K562 (cell line): ENCODE measurements at regions not wholly inside any gene's neighbourhood (a gene's known extent, or its start where the extent isn't known, plus 50 kb on each side); places are given as distances from the start of the nearest gene placed in this dataset.

Source experiments
- ATAC-seq: fragments of 200-7000 bp; cut with Tn5 transposase; 3 replicates; pipeline ENCODE4 v1.9.1; 2020; ENCODE audit warnings: moderate library complexity
- BruUV-seq: library from RNA; stranded (reverse); fragments of 400-500 nt; replicated peaks from 2 replicates; lab custom pipeline; 2021; lab: Mats Ljungman, UMichigan
- CTCF ChIA-PET: fragments of 300-600 bp; formaldehyde crosslinking; extraction: SDS; loops from one replicate; lab custom pipeline; 2021; ENCODE audit warnings: low intra/inter-chr PET ratio; lab: Yijun Ruan, JAX
- POLR2A ChIA-PET: fragments of 300-600, 350-650 bp; sonication (Branson Sonifier 250); formaldehyde crosslinking; extraction: SDS; loops from one replicate; lab custom pipeline; 2021; ENCODE audit warnings: antibody characterized with exemption, inconsistent platforms; lab: Yijun Ruan, JAX
- DNase-seq, 4 experiments: peaks; one replicate each; pipeline versions ENCODE4 v3.0.0 to v3.0.0-alpha.2; 2011 to 2018; ENCODE audit warnings: low spot score in 3 of 4, mixed read lengths in 3 of 4; ENCODE audit errors: extremely low read depth in 1 of 4
- FAIRE-seq: peaks from 2 replicates; lab custom pipeline; 2011; peaks lifted over from hg19 to GRCh38; lab: Jason Lieb, UNC
- H2AFZ ChIP-seq: 2 replicates; pipeline ENCODE4 v1.6.0; 2011; ENCODE audit warnings: low read depth, low read length, control low read depth, inconsistent platforms
- H3K27ac ChIP-seq: fragments of 200-600 bp; 3 replicates; pipeline ENCODE4 v1.8.0; 2011; ENCODE audit warnings: low read depth, mild to moderate bottlenecking, control low read depth, inconsistent platforms, low read length, moderate library complexity, mixed read lengths; ENCODE audit errors: extremely low read depth
- H3K27me3 ChIP-seq, 2 experiments: fragments of 300-600 bp in 1 of 2; 2 replicates in 1 of 2; 3 replicates in 1 of 2; pipeline versions ENCODE4 v1.6.0 to v1.8.0; 2011; ENCODE audit warnings: inconsistent platforms in 2 of 2, low read length in 2 of 2, mild to moderate bottlenecking in 1 of 2, mixed read lengths in 1 of 2, moderate library complexity in 1 of 2; ENCODE audit not compliant: control insufficient read depth in 2 of 2, insufficient read depth in 2 of 2
- H3K36me3 ChIP-seq: fragments of 300-600 bp; 3 replicates; pipeline ENCODE4 v1.8.0; 2011; ENCODE audit warnings: mild to moderate bottlenecking, low read length, inconsistent platforms; ENCODE audit not compliant: control insufficient read depth, insufficient read depth
- H3K4me1 ChIP-seq, 2 experiments: fragments of 200-600 bp in 1 of 2; replicated peaks in 1 of 2; 2 replicates in 1 of 2; 3 replicates in 1 of 2; pipeline versions ENCODE4 v1.5.1 to v1.8.0; 2011; ENCODE audit warnings: inconsistent platforms in 2 of 2, low read length in 2 of 2, mild to moderate bottlenecking in 1 of 2, mixed read lengths in 1 of 2, moderate library complexity in 1 of 2; ENCODE audit not compliant: control insufficient read depth in 2 of 2, insufficient read depth in 2 of 2
- H3K4me2 ChIP-seq: 2 replicates; pipeline ENCODE4 v1.6.1; 2011; ENCODE audit warnings: low read length, control low read depth, inconsistent platforms, mixed read lengths; ENCODE audit not compliant: insufficient read depth
- H3K4me3 ChIP-seq: fragments of 200-600 bp; sonication (generic), shearing (Covaris generic); 2 replicates; pipeline ENCODE4 v1.5.1; 2016; ENCODE audit warnings: control low read depth, inconsistent platforms
- H3K79me2 ChIP-seq: fragments of 200-600 bp; 3 replicates; pipeline ENCODE4 v1.8.0; 2011; ENCODE audit warnings: low read length, inconsistent platforms; ENCODE audit not compliant: control insufficient read depth, insufficient read depth
- H3K9ac ChIP-seq, 2 experiments: 2 replicates each; pipeline versions ENCODE4 v1.6.0 to v1.6.1; 2011; ENCODE audit warnings: low read depth in 2 of 2, low read length in 2 of 2, control low read depth in 1 of 2, inconsistent platforms in 1 of 2, mild to moderate bottlenecking in 1 of 2, mixed read lengths in 1 of 2; ENCODE audit not compliant: insufficient read depth in 1 of 2
- H3K9me1 ChIP-seq: one replicate; pipeline ENCODE4 v1.6.0; 2011; ENCODE audit warnings: inconsistent platforms, mild to moderate bottlenecking, low read length, moderate library complexity; ENCODE audit not compliant: control insufficient read depth, insufficient read depth
- H3K9me3 ChIP-seq: replicated peaks from 2 replicates; pipeline ENCODE4 v1.5.1; 2011; ENCODE audit warnings: low read depth, low read length, inconsistent platforms; ENCODE audit not compliant: control insufficient read depth, insufficient read depth
- H4K20me1 ChIP-seq: replicated peaks from 2 replicates; pipeline ENCODE4 v1.6.1; 2011; ENCODE audit warnings: low read length, inconsistent platforms, mixed read lengths; ENCODE audit not compliant: control insufficient read depth, insufficient read depth
- CREB1 ChIP-seq, 2 experiments: sonication (generic) in 1 of 2; formaldehyde crosslinking in 1 of 2; IDR thresholded peaks; 2 replicates each; pipeline versions ENCODE4 v1.6.1 to v1.8.0; 2012 to 2022; ENCODE audit warnings: inconsistent platforms in 1 of 2, mild to moderate bottlenecking in 1 of 2, missing genetic modification reagents in 1 of 2, moderate library complexity in 1 of 2
- CREB3L1 ChIP-seq: fragments of 450-650 bp; IDR thresholded peaks from 2 replicates; pipeline ENCODE4 v1.6.1; 2014; ENCODE audit warnings: low read depth, mild to moderate bottlenecking, moderate library complexity, borderline replicate concordance
- E4F1 ChIP-seq: fragments of 250-450 bp; sonication (Bioruptor Pico); IDR thresholded peaks from 2 replicates; pipeline ENCODE4 v1.5.0; 2021; ENCODE audit warnings: mild to moderate bottlenecking, borderline replicate concordance
- KLF16 ChIP-seq: IDR thresholded peaks from 2 replicates; pipeline ENCODE4 v1.6.1; 2016; ENCODE audit warnings: antibody characterized with exemption
- MXD1 ChIP-seq: fragments of 250-450 bp; sonication (Bioruptor Pico); IDR thresholded peaks from 2 replicates; pipeline ENCODE4 v1.8.0; 2021; ENCODE audit warnings: borderline replicate concordance, mild to moderate bottlenecking, moderate library complexity; ENCODE audit not compliant: poor library complexity, severe bottlenecking
- SMARCC2 ChIP-seq: fragments of 450-650 bp; IDR thresholded peaks from 2 replicates; pipeline ENCODE4 v1.6.1; 2017; ENCODE audit warnings: antibody characterized with exemption, moderate library complexity, mild to moderate bottlenecking, low read depth
- TAF1 ChIP-seq: IDR thresholded peaks from 2 replicates; pipeline ENCODE4 v1.6.1; 2011; ENCODE audit warnings: mild to moderate bottlenecking, low read length, moderate library complexity; ENCODE audit not compliant: insufficient read depth, control insufficient read depth, severe bottlenecking; ENCODE audit errors: extremely low read depth
- TAF15 ChIP-seq: fragments of 200-400 bp; formaldehyde crosslinking; IDR thresholded peaks from 2 replicates; pipeline ENCODE4 v1.6.1; 2017; ENCODE audit warnings: mild to moderate bottlenecking, low read depth, low read length, moderate library complexity
- WGBS: fragments of 100-300 bp; shearing (Covaris generic); methylation state at CpG from one replicate; pipeline ENCODE4 v1.1.6; 2016; ENCODE audit warnings: low coverage, mixed read lengths; ENCODE audit not compliant: insufficient coverage; ENCODE audit errors: missing lambda C conversion rate; 5-methylcytosine and 5-hydroxymethylcytosine counted together
- in situ Hi-C: fragments of 300-500 bp; cut with MboI; formaldehyde crosslinking; loops from 4 replicates; pipeline ENCODE4 v1.15.0; 2018; ENCODE audit warnings: inconsistent platforms, mixed read lengths
- intact Hi-C: fragments of 100-400 bp; cut with micrococcal nuclease; formaldehyde crosslinking; loops from 2 replicates; pipeline ENCODE4 v1.14.2; 2022

DNA sequence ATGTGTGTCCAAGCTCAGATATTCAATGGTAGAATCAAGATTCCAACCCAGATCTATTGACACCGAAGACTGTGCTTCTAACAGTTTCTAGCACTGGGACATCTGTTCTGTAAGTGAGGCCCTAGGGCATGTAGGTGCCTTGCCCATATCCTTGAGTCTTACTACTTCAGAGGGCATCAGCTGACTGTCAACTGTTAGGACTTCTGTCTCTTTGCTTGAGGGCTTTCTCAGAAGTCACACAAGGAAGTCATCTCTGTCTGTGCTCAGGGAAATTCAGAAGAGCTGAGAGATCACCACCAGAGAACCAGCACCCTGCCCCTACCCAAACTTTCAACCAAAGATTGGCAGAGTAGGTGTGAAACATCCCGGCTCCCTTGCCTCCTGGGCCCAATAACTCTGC, 403.6 kb upstream of the PROK2 start:
- no peak overlapping the region for H3K9ac ChIP-seq
- H3K27me3 ChIP-seq: no peaks in the 10 kb centered on the region
- H2AFZ ChIP-seq: no peak overlapping the region
- no peak for DNase-seq
- no peak for TF ChIP-seq CREB1 (IDR thresholded peaks at IDR 0.05)
- TF ChIP-seq CREB1 (CRISPR knock-in tag; IDR thresholded peaks at IDR 0.05): no peak
- no peak for TF ChIP-seq TAF1
- TF ChIP-seq SMARCC2: no peak
- TF ChIP-seq E4F1 (CRISPR knock-in tag): no peak
- no peak for TF ChIP-seq KLF16
- no peak for TF ChIP-seq MXD1
- no peak for TF ChIP-seq CREB3L1
- no peak for TF ChIP-seq TAF15
- TF ChIP-seq, all 486 proteins: peak for 0
- 82% methylated on average over 2 of the region's 2 CpGs for WGBS
- no peak for FAIRE-seq
- intact Hi-C loops (loop anchor here (5.0 kb wide), 1 partner anchor 79 kb away; no protein-coding TSS in a partner anchor), in situ Hi-C loops (no loop called here)
- ChIA-PET CTCF (no interaction called here), POLR2A (interaction anchor here (0.6 to 1.4 kb wide), 4 partner anchors 9 to 124 kb away, joined by 3 to 4 read pairs (median 4); no protein-coding TSS in a partner anchor)
- no peak overlapping the region for H3K4me2 ChIP-seq
- H3K9me1 ChIP-seq: no peaks in the 10 kb centered on the region
- H3K4me3 ChIP-seq: no peak overlapping the region
- H3K9me3 ChIP-seq: no peaks in the 10 kb centered on the region
- H3K27ac ChIP-seq: no peak overlapping the region
- peaks cover 9 to 40% of the 10 kb centered on the region in 2 experiments for H3K4me1 ChIP-seq
- H3K36me3 ChIP-seq: no peaks in the 10 kb centered on the region; the same call in 1 of the 3 replicates
- no peak for ATAC-seq
- BruUV-seq: no TSS peak
- no peaks in the 10 kb centered on the region for H4K20me1 ChIP-seq
- no peaks in the 10 kb centered on the region for H3K79me2 ChIP-seq
